HUES64 (cell line): ENCODE measurements at regions not wholly inside any gene's neighbourhood (a gene's known extent, or its start where the extent isn't known, plus 50 kb on each side); places are given as distances from the start of the nearest gene placed in this dataset.
"Not testable (repeated sequence)": the region's sequence is repeated elsewhere in the genome, so short reads cannot be mapped to it uniquely, and the experiment has no call there.

Experiments used
- H3K27ac ChIP-seq: 2 replicates; pipeline ENCODE4 v1.7.0; 2013; ENCODE audit warnings: low read depth, low read length, inconsistent platforms
- H3K27me3 ChIP-seq: 2 replicates; pipeline ENCODE4 v1.6.1; 2013; ENCODE audit warnings: mild to moderate bottlenecking, low read length; ENCODE audit not compliant: insufficient read depth
- H3K36me3 ChIP-seq: 2 replicates; pipeline ENCODE4 v1.6.1; 2013; ENCODE audit warnings: mild to moderate bottlenecking, low read length; ENCODE audit not compliant: insufficient read depth
- H3K4me1 ChIP-seq: 2 replicates; pipeline ENCODE4 v1.6.1; 2013; ENCODE audit warnings: mild to moderate bottlenecking, low read length, moderate library complexity; ENCODE audit not compliant: insufficient read depth
- H3K4me3 ChIP-seq: 2 replicates; pipeline ENCODE4 v1.5.1; 2013; ENCODE audit warnings: mild to moderate bottlenecking, low read length, moderate library complexity
- H3K9ac ChIP-seq: 2 replicates; pipeline ENCODE4 v1.6.1; 2013; ENCODE audit warnings: mild to moderate bottlenecking, low read depth, low read length
- H3K9me3 ChIP-seq: 2 replicates; pipeline ENCODE4 v1.6.1; 2013; ENCODE audit warnings: low read depth, low read length; ENCODE audit not compliant: insufficient read depth
- WGBS: fragments of 150-250, 120-280 bp; methylation state at CpG from one replicate; pipeline ENCODE4 v1.1.7; 2013; ENCODE audit warnings: missing lambda C conversion rate; 5-methylcytosine and 5-hydroxymethylcytosine counted together

DNA sequence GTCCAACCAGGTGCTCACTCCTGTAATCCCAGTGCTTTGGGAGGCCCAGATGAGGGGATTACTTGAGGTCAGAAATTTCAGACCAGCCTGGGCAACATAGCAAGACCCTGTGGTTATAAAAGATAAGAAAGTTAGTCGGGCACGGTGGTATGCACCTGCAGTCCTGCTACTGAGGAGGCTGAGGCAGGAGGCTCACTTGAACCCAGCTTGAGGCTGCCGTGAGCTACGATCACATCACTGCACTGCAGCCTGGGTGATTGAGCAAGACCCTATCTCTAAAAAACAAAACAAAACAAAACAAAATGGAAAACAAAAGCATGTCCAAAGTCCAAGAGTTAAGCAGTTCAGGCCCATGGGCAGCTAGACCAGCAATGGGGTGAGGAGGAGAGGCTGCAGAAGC, 143.2 kb downstream of the IRX5 start:
- H3K9me3 ChIP-seq = no peaks in the 10 kb centered on the region
- no peaks in the 10 kb centered on the region for H3K36me3 ChIP-seq
- H3K27ac ChIP-seq = no peak overlapping the region
- 94% methylated on average over 4 of the region's 4 CpGs for WGBS
- no peak overlapping the region for H3K4me3 ChIP-seq
- no peaks in the 10 kb centered on the region for H3K4me1 ChIP-seq
- H3K27me3 ChIP-seq = no peaks in the 10 kb centered on the region
- H3K9ac ChIP-seq = no peak overlapping the region

GRCh38 chr16:55075208-55075607, 144.5 kb downstream of the IRX5 start:
- not testable (repeated sequence) for H3K9me3 ChIP-seq, H3K27ac ChIP-seq
- 96% methylated on average over 7 of the region's 7 CpGs for WGBS

DNA sequence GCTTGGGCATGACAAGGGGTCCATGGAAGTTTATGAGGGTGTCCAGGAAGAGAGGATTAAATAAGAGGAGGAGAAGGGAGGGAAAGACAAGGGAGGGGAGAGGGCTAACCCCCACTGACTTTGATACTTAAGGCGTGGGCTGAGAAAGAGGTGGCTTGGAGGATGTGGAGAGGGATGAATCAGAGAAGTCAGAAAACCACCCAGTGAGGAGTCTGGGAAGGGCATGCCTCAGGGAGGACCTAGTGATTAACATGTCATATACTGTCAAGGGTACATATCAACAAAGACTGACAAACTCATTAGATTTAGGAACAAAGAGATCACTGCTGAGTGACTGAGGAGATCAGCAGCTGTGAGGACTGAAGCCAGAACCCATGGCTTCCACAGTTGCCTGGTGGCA, 145.4 kb downstream of the IRX5 start:
- Histone ChIP-seq H3K9ac (no peak overlapping the region), H3K4me1 (no peaks in the 10 kb centered on the region), H3K9me3 (no peaks in the 10 kb centered on the region), H3K4me3 (no peak overlapping the region), H3K36me3 (no peaks in the 10 kb centered on the region), H3K27ac (no peak overlapping the region), H3K27me3 (no peaks in the 10 kb centered on the region)
- 79% methylated on average over 1 of the region's 1 CpG for WGBS

More at GRCh38 chr16:55075208-55075607, 144.5 kb downstream of the IRX5 start:
- not testable (repeated sequence) for H3K9ac ChIP-seq, H3K27me3 ChIP-seq, H3K4me1 ChIP-seq, H3K4me3 ChIP-seq, H3K36me3 ChIP-seq

DNA sequence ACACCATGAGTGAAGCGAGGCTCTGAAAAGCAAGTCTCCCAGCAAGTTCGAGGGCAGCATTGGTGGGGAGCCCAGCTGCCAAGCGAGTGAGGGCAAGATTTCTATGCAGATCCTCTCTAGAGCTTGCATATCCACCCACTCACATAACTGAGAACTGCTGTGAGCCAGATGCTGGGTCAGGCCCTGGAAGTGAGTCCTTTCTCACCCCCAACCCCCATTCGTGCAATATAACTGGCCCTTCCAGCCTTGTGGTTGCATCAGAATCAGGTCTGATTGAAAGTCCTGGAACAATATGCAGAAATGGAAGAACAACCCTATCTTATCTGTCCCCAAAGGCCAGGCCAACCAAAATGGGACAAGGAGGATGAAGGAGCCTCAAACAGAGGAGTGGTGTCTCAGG, 146.6 kb downstream of the IRX5 start:
- WGBS = 96% methylated on average over 4 of the region's 4 CpGs
- no peaks in the 10 kb centered on the region for H3K9me3 ChIP-seq

DNA sequence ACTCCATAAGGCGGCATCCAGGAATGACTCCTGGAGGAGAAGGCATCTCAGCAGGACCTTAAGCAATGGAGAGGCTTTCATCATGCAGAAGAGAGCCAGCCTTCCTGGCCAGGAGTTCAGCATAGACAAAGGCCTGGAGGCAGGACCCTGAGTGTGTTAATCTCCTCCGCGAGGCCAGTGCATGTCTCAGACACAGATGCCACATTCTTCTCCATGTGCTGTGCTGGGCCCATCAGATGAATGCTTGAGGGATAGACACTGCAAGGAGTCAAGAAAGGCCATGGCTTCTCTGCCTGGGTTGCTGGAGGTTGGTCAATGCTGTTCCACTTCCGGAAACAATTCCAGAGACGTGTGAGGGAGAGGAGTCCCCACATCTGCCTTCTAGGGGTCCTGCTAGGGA, 147.5 kb downstream of the IRX5 start:
- H3K4me3 ChIP-seq = no peak overlapping the region
- 96% methylated on average over 5 of the region's 5 CpGs for WGBS
- H3K27me3 ChIP-seq = no peaks in the 10 kb centered on the region
- H3K9ac ChIP-seq = no peak overlapping the region
- H3K27ac ChIP-seq = no peak overlapping the region
- H3K36me3 ChIP-seq = no peaks in the 10 kb centered on the region
- H3K9me3 ChIP-seq = no peaks in the 10 kb centered on the region
- H3K4me1 ChIP-seq = no peaks in the 10 kb centered on the region

More for the DNA sequence above, 146.6 kb downstream of the IRX5 start:
- H3K4me3 ChIP-seq = no peak overlapping the region
- H3K9ac ChIP-seq = no peak overlapping the region
- H3K27ac ChIP-seq = no peak overlapping the region
- no peaks in the 10 kb centered on the region for H3K27me3 ChIP-seq
- no peaks in the 10 kb centered on the region for H3K4me1 ChIP-seq
- no peaks in the 10 kb centered on the region for H3K36me3 ChIP-seq

GRCh38 chr16:55078699-55079410, 148.2 kb downstream of the IRX5 start:
- 95% methylated on average over 8 of the region's 8 CpGs for WGBS
- H3K36me3 ChIP-seq = no peaks in the 10 kb centered on the region
- no peaks in the 10 kb centered on the region for H3K27me3 ChIP-seq
- no peak overlapping the region for H3K27ac ChIP-seq
- no peaks in the 10 kb centered on the region for H3K9me3 ChIP-seq
- H3K4me3 ChIP-seq = no peak overlapping the region
- H3K9ac ChIP-seq = no peak overlapping the region
- H3K4me1 ChIP-seq = no peaks in the 10 kb centered on the region

DNA sequence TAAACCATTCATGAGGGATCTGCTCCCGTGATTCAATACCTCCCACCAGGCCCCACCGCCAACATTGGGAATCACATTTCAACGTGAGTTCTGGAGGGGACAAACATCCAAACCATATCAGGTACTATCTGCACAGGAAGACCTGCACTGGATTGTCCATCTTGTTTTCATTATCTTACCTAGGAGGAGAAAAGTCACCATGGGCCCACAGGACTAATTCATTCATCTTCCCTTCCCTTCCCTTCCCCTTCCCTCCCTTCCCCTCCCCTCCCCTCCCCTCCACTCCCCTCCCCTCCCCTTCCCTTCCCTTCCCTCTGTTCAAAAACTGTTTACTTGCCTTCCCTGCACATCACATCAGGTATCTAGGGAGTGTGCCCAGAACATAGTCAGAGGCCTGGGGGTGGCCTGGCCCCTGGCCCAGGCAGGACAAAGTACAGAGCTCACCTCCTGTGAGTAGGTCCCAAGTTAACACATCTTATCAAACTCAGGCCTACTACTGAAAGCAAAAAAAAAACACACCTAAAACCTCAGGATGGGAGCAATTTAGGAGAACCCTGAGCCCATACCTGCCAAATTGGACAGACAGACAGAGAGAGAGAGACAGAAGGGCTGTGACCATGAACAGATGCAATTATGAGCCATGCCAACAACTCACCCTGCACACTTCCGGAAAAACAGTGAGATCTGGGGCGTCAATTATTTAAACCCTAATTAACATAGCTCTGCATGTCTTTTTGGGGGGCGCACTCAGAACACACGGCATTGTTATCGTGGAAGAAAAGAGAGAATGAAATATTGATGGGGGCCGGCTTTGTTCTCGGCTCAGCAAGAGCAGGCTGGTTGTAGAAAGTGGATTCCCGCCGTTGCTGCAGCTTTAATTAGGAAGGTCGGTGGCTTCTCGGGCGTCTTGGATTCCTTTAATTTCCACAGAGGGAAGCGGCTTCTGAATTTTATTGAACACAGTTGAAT, 151.2 kb downstream of the IRX5 start:
- no peak overlapping the region for H3K27ac ChIP-seq
- no peak overlapping the region for H3K4me3 ChIP-seq
- H3K9me3 ChIP-seq = no peaks in the 10 kb centered on the region
- no peaks in the 10 kb centered on the region for H3K36me3 ChIP-seq
- no peaks in the 10 kb centered on the region for H3K4me1 ChIP-seq
- H3K9ac ChIP-seq = no peak overlapping the region
- H3K27me3 ChIP-seq = no peaks in the 10 kb centered on the region
- WGBS = 91% methylated on average over 15 of the region's 16 CpGs

DNA sequence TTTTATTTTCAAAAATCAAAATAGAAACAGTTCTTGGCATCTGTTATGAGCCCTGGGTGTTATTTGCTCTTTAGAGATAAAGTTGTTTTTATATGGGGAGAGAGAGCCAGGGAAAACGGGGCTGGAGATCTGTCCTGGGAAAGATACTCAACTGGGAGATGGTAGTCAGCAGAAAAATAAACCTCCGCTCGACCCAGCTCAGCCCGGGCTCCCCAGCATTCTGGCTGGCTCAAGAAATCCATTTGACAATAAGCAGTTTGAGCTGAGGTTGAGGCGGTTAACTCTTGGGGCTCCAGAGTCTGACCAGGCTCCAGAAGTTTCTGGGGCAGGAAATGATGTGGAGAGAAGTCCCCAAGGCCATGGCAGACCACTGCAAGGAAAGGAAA, 151.9 kb downstream of the IRX5 start:
- 91% methylated on average over 5 of the region's 5 CpGs for WGBS
- no peaks in the 10 kb centered on the region for H3K9me3 ChIP-seq
- no peaks in the 10 kb centered on the region for H3K27me3 ChIP-seq
- H3K4me1 ChIP-seq = no peaks in the 10 kb centered on the region
- no peaks in the 10 kb centered on the region for H3K36me3 ChIP-seq
- H3K9ac ChIP-seq = no peak overlapping the region
- no peak overlapping the region for H3K4me3 ChIP-seq
- no peak overlapping the region for H3K27ac ChIP-seq

GRCh38 chr16:55083052-55083451, 152.4 kb downstream of the IRX5 start:
- H3K9ac ChIP-seq = no peak overlapping the region
- no peaks in the 10 kb centered on the region for H3K36me3 ChIP-seq
- no peaks in the 10 kb centered on the region for H3K9me3 ChIP-seq
- H3K27ac ChIP-seq = no peak overlapping the region
- H3K4me1 ChIP-seq = no peaks in the 10 kb centered on the region
- 92% methylated on average over 5 of the region's 5 CpGs for WGBS
- no peak overlapping the region for H3K4me3 ChIP-seq
- H3K27me3 ChIP-seq = no peaks in the 10 kb centered on the region

- WGBS = 96% methylated on average over 2 of the region's 2 CpGs
- Histone ChIP-seq H3K27ac (no peak overlapping the region), H3K9ac (no peak overlapping the region), H3K4me3 (no peak overlapping the region), H3K9me3 (no peaks in the 10 kb centered on the region), H3K4me1 (no peaks in the 10 kb centered on the region), H3K36me3 (no peaks in the 10 kb centered on the region), H3K27me3 (no peaks in the 10 kb centered on the region)
Observed at GRCh38 chr16:55088098-55088497, 157.4 kb downstream of the IRX5 start.

- H3K4me1 ChIP-seq = no peaks in the 10 kb centered on the region
- H3K9ac ChIP-seq = no peak overlapping the region
- H3K27me3 ChIP-seq = no peaks in the 10 kb centered on the region
- H3K9me3 ChIP-seq = no peaks in the 10 kb centered on the region
- H3K4me3 ChIP-seq = no peak overlapping the region
- no peaks in the 10 kb centered on the region for H3K36me3 ChIP-seq
- H3K27ac ChIP-seq = no peak overlapping the region
- 90% methylated on average over 4 of the region's 4 CpGs for WGBS
Observed at GRCh38 chr16:55089600-55089999, 158.9 kb downstream of the IRX5 start.
